Epidermal melanocyte (primary cell): ENCODE measurements at regions not wholly inside any gene's neighbourhood (a gene's known extent, or its start where the extent isn't known, plus 50 kb on each side); places are given as distances from the start of the nearest gene placed in this dataset.
"Not testable (repeated sequence)": the region's sequence is repeated elsewhere in the genome, so short reads cannot be mapped to it uniquely, and the experiment has no call there.

ENCODE experiments used
- DNase-seq: peaks from one replicate; pipeline ENCODE4 v3.0.0; 2011; ENCODE audit warnings: low spot score; ENCODE audit not compliant: insufficient read length

GRCh38 chr7:81482600-81483186 is 287.2 kb downstream of the HGF start:
- no peak for DNase-seq

- DNase-seq = no peak
Observed at GRCh38 chr7:81478664-81479063, 291.2 kb downstream of the HGF start.

GRCh38 chr7:81478201-81478600 is 291.6 kb downstream of the HGF start:
- DNase-seq = not testable (repeated sequence)

- DNase-seq = no peak
Observed at GRCh38 chr7:81473236-81473635, 296.6 kb downstream of the HGF start.

- DNase-seq = no peak
Observed at GRCh38 chr7:81470724-81471379, 299.0 kb downstream of the HGF start.

- peak; percentile 34 for DNase-seq
Observed at GRCh38 chr7:81469869-81470723, 299.8 kb downstream of the HGF start.

- no peak for DNase-seq
Observed at GRCh38 chr7:81469153-81469868, 300.5 kb downstream of the HGF start.

GRCh38 chr7:81468526-81468925 is 301.3 kb downstream of the HGF start:
- DNase-seq = no peak

GRCh38 chr7:81467964-81468363 is 301.9 kb downstream of the HGF start:
- no peak for DNase-seq

GRCh38 chr7:81462672-81463071 is 307.2 kb downstream of the HGF start:
- no peak for DNase-seq

GRCh38 chr7:81460250-81461045 is 309.4 kb downstream of the HGF start:
- DNase-seq = no peak

- no peak for DNase-seq
Observed at GRCh38 chr7:81459485-81459884, 310.4 kb downstream of the HGF start.

GRCh38 chr7:81457852-81458522 is 311.9 kb downstream of the HGF start:
- DNase-seq = no peak

GRCh38 chr7:81453770-81454169 is 316.1 kb downstream of the HGF start:
- not testable (repeated sequence) for DNase-seq

- DNase-seq = no peak
Observed at GRCh38 chr7:81449105-81449504, 320.7 kb downstream of the HGF start.

GRCh38 chr7:81447351-81447952 is 322.4 kb downstream of the HGF start:
- DNase-seq = peak; percentile 21

GRCh38 chr7:81446212-81446611 is 323.6 kb downstream of the HGF start:
- DNase-seq = no peak

GRCh38 chr7:81445462-81445861 is 324.4 kb downstream of the HGF start:
- DNase-seq = no peak

- DNase-seq = no peak
Observed at GRCh38 chr7:81441750-81442149, 328.1 kb downstream of the HGF start.

- DNase-seq = no peak
Observed at GRCh38 chr7:81439591-81439990, 330.3 kb downstream of the HGF start.
